Activated effector memory CD4-positive, alpha-beta T cell treated with anti-CD3 and anti-CD28 coated beads, Interleukin-2, amount 50 U/mL, for 16 hours (primary cell): ENCODE measurements at regions not wholly inside any gene's neighbourhood (a gene's known extent, or its start where the extent isn't known, plus 50 kb on each side); places are given as distances from the start of the nearest gene placed in this dataset.

Experiments used
- DNase-seq: peaks from one replicate; pipeline ENCODE4 v3.0.0-alpha.2; 2020

GRCh38 chr11:45037434-45038005, 86.8 kb upstream of the TP53I11 start:
- DNase-seq: no peak

- DNase-seq: no peak
Measured at GRCh38 chr11:45038923-45039322, 88.2 kb upstream of the TP53I11 start.

DNA sequence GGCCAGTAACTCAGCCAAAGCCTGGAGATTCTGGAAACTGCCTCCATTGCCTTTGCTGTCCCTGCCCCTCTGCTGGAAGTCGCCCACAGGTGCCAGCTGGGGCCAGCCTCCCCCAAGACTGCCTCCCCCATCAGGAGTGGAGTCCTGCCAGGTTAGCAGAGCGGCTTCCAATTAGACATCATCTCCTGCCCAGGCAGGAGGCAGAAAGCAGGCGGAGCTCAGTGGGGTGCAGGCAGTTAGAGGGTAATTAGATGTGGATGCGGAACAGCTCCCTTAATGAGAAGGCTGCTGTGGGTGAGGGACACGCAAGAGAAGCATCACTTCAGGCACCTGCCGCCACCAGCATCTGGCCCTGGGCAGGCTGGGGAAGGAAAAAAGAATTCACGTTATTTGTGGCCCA, 90.9 kb upstream of the TP53I11 start:
- no peak for DNase-seq

DNA sequence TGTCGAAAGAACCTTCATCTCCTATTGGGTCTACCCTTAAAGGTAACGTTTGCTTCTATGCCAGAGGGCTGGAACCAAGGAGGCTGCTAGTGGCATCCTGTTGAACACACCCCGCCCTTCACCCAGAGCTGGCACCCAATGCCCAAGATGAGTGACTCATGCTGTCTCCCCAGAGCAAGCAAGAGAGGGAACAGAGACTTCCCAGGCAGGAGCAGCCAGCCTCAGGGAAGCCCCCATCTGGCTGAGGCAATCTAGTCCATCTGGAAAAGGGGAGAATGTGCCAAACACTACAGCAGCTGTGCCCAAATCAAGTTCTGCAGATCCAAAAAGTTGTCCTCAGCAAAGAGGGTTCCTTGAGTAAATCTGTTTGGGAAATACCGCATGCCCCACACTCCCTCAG, 91.9 kb upstream of the TP53I11 start:
- no peak for DNase-seq

GRCh38 chr11:45043755-45044475, 93.2 kb upstream of the TP53I11 start:
- no peak for DNase-seq

GRCh38 chr11:45045683-45046471, 95.2 kb upstream of the TP53I11 start:
- no peak for DNase-seq

- DNase-seq: no peak
Measured at GRCh38 chr11:45048313-45048841, 97.7 kb upstream of the TP53I11 start.

GRCh38 chr11:45048870-45049691, 97.4 kb upstream of the PRDM11 start:
- no peak for DNase-seq

GRCh38 chr11:45050111-45050510, 96.3 kb upstream of the PRDM11 start:
- no peak for DNase-seq

DNA sequence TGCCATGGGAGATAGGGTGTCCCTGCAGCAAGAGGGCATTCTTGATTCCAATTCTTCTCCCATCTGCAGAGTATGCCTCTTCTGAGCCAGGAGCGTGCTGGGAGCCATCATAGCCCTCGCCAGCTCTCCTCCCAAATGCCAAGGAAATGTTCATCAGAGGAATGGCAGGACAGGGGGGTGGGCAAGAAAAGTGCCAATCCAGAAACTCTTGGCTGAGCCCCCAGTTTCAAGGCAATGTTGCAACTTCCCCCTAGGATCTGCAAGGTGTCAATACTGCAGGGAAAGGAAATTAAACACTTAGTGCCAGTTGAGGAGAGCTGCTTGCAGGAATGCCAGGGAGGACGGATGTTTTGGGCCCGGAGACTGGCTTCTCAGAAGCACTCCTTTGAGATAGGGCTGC, 94.8 kb upstream of the PRDM11 start:
- DNase-seq: no peak

DNA sequence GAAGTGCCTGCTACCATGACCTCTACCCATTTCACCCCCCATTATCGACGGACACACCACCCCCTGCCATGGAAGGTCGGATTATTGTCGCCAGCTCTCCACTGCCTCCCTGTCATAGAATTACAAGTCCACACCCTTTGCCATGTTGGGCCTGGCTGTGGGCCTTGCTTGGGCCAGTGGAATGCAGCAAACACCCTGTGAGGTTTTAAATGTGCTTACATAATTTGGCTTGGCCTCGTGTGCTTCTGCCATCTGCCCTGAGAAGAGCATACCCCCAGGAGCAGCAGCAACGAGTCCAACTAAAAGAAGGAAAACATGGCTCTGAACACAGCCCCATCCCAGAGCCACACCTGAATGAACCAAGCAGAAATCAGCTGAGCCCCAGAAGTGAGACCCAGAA, 94.1 kb upstream of the PRDM11 start:
- DNase-seq: no peak

DNA sequence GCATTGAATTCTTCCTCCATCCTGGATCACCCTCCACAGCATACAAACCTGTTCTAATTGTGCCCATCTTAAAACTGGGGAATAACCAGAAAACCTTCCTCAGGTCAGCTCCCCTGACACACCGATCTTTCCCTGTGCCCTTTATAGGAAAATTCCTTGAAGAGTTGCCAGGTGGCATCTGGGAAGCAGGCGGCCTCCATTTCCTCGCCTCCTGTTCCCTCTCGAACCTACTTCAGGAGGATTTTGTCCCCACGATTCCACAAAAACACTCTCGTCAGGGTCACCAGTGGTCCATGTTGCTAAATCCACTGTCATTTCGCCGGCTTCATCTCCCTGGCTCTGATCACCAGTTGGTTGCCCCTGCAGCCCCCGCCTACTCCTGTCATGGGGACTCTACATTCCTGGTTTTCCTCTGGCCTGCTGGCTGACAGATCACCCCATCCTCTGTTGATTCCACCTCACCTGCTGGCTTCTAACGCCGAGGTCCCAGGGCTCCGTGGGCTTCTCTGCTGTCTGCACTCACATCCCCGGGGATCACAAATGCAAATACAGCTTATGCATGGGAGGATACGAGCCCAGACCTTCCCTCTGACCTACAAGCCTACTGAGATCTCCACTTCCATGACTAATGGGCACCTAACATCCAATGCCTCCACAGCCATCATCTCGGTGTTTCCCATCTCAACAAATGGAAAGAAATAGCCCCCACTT, 92.5 kb upstream of the PRDM11 start:
- DNase-seq: no peak

DNA sequence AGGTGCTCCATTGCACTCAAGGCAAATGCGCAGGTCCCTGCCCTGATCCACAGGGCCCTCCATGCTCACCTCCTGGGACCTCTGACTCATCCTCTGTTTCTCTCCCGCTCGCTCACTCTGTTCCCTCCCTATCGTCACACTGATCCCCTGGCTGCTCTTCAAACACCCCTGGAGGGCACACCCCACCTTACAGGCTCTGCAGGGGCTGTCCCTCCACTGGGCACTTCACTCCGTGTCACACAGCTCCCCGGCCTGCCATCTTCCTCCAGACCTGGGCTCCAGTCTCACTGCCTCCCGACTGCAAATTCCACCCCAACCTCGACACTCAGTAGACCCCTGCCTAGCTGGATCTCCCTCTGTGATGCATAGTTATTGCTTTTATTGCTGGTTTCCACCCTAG, 91.5 kb upstream of the PRDM11 start:
- no peak for DNase-seq

DNA sequence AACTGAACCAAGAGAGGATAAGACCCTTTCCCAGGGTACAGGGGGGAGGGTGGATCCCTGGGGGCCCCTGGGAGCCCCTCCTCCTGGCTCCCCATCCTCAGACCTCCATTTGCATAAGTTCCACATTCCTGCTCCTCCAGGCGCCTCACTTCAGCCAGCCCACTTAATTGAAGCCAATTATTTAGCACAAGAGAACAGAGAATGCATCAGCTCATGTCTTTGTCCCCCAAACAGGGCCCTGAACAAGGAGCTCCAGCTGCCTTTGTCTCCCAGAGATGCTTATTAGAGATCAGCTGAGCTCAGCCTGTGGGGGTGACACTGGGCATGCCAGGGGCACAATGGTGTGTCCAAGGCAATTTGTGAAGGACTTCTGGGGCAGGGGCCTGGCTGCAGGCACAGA, 89.9 kb upstream of the PRDM11 start:
- no peak for DNase-seq

- DNase-seq: no peak
Measured at GRCh38 chr11:45057938-45058646, 88.3 kb upstream of the PRDM11 start.

DNA sequence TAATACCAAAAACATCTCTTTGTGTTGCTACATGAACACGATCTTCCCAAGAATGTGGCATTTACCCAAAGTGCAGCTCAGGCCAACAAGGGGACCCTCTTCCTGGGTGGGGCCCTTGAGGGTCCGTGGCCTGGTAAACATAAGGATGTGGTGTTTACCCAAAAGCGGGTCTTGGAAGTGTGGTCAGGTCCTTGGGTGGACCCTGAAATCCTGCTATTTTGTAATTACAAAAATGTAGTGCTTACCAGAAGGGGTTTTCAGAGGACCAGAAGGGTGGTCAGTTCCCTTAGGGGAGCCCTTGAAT, 87.8 kb upstream of the PRDM11 start:
- no peak for DNase-seq

DNA sequence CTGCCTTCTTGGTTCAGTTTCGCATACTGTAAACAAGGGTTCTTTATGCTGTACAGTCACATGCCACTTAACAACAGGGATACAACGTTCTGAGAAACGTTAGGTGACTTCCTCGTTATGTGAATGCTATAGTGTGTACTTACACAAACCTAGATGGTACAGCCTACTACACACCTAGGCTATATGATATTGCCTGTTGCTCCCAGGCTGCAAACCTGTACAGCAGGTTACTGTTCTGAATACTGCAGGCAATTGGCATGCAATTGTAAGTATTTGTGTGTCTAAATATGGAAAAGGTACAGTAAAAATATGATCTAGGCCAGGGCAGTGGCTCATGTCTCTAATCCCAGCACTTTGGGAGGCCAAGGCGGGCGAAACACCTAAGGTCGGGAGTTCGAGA, 85.7 kb upstream of the PRDM11 start:
- no peak for DNase-seq

DNA sequence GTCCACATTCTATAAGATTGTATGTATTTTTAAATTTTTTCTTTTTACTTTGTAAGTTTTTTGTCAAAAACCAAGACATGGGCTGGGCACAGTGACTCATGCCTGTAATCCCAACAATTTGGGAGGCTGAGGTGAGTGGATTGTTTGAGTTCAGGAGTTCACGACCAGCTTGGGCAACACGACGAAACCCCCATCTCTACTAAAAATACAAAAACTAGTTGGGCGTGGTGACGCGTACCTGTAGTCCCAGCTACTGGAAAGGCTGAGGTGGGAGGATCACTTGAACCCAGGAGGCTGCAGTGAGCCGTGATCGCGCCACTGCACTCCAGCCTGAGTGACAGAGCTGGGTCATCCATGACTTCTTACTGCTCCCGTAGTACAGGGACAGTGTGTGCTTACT, 84.8 kb upstream of the PRDM11 start:
- no peak for DNase-seq

- DNase-seq: no peak
Measured at GRCh38 chr11:45062115-45062514, 84.3 kb upstream of the PRDM11 start.

DNA sequence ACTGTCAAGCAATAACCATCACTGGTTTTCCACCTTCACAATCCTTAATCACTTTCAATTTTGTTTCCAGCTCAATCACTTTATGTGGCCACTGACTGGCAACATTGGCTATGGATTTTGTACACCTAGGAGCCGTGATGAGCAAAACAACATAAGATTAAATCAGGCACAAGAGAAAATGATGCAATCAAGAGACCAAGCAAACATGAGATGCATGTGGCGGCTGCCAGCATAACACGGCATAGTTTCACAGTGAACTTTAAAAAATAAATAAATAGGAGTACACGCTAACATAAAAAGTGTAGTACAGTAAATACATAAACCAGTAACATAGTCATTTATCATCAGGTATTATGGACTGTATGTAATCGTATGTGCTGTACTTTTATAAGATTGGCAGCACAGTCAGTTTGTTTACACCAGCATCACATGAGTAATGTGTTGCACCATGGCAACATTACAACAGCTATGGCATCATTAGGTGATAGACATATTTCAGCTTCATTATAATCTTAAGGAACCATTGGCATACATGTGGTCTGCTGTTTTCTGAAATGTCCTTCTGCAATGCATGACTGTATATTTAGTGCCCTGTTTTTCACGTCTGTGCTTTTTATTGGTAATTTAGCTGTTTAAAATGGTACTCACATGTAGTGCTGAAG, 83.3 kb upstream of the PRDM11 start:
- DNase-seq: no peak

- no peak for DNase-seq
Measured at GRCh38 chr11:45063669-45064068, 82.8 kb upstream of the PRDM11 start.
